Urothelium cell line (cell line): ENCODE measurements at regions not wholly inside any gene's neighbourhood (a gene's known extent, or its start where the extent isn't known, plus 50 kb on each side); places are given as distances from the start of the nearest gene placed in this dataset.
"Not testable (repeated sequence)": the region's sequence is repeated elsewhere in the genome, so short reads cannot be mapped to it uniquely, and the experiment has no call there.

Experiments
- DNase-seq: peaks from one replicate; pipeline ENCODE4 v3.0.0; 2011; ENCODE audit warnings: low spot score, mixed read lengths
- FAIRE-seq: peaks from 2 replicates; lab custom pipeline; 2011; peaks lifted over from hg19 to GRCh38; lab: Jason Lieb, UNC

DNA sequence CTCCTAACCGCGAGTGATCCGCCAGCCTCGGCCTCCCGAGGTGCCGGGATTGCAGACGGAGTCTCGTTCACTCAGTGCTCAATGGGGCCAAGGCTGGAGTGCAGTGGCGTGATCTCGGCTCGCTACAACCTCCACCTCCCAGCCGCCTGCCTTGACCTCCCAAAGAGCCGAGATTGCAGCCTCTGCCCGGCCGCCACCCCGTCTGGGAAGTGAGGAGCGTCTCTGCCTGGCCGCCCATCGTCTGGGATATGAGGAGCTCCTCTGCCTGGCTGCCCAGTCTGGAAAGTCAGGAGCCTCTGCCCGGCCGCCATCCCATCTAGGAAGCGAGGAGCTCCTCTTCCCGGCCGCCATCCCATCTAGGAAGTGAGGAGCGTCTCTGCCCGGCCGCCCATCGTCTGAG is 58.8 kb upstream of the ANKRD30BL start:
- DNase-seq, FAIRE-seq: not testable (repeated sequence)

DNA sequence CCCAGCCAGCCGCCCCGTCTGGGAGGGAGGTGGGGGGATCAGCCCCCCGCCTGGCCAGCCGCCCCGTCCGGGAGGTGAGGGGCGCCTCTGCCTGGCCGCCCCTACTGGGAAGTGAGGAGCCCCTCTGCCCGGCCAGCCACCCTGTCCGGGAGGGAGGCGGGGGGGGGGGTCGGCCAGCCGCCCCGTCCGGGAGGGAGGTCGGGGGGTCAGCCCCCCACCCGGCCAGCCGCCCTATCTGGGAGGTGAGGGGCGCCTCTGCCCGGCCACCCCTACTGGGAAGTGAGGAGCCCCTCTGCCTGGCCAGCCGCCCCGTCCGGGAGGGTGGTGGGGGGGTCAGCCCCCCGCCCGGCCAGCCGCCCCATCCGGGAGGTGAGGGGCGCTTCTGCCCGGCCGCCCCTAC is 60.1 kb upstream of the ANKRD30BL start:
- FAIRE-seq, DNase-seq: not testable (repeated sequence)

DNA sequence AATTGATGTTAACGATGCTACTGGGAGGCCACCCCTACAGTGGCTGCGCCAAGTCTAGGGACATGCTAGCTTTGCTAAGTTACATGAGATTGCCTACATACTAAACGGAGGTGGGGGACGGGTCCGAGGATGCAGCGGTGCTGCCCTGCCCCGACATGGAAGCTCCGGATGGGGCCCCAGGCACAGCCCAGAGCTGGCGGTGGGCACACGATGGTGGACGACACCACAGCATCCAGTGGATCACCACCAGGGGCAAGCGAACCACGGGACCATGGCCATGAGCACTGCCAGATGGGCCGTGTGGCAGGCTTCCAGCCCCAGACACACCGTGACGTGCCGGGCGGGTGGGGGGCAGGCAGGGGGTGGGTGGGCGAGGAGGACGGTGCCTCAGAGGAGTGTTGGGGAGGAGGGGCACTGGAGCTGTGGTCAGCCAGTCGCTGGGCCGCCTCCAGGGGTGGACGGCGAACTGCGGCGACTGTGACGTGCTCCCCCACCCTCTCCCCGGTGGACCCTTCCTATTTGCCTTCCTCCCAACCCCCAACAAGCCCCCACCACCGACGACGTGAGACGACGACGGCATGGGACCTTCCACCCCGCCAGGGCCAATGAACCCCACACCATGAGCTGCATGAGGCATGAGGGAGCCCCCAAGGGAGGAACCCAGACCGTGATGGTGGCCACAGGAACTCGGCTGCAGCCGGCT is 90.6 kb upstream of the ANKRD30BL start:
- no peak for FAIRE-seq
- DNase-seq, result peak; percentile 0

DNA sequence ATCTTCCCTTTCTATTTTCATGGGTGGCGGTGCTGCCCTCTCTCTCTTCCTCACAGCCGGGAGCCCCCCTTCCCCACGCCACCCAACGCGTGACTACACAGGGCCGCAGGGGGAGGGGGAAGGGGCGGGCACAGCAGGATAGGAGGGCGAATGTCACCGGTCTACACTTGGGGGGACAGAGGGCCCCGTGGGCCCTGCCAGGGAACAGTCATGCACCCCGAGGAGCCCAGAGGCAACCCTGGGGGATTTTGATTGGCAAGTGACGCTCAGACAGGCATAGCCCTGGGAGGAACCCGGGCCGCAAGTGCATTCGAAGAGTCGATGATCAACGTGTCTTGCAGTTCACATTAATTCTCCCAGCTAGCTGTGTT is 91.1 kb upstream of the ANKRD30BL start:
- FAIRE-seq (no peak), DNase-seq (peak; percentile 0)

DNA sequence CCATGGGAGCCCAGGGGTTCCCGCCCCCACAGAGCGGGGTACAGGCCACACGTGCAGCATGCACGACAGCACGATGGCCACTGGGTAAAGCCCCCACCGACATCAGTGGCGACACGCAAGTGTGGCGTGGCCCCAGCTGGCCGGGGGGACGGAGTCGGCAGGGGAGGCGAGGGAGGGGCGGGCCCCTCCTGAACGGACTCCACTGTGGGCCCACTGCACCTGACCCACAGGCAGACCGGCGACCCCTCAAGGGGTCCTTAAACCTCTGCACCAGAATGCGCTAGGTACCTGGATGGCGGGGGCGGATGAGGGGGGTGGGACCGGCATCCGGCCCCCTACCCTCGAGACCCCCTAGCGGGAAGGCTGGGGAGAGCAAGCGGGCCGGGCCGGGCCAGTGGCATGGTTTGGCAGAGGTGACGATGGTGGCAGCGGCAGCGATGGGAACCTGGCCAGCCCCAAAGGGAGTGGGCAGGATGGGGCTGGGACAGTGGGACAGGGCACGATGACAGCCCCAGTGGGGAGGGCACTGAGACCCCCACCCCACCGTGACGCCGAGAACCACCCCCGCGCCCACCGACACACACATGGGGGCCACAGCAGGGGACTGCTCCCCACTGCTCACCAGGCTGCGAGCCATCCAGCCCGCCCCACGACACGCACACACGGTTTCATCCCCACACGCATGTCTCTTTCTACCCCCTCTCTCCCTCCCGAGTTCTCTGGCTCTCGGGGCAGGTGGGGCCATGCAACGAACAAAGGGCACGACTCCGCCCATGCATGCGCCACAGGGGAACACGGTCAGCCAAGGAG is 91.9 kb upstream of the ANKRD30BL start:
- DNase-seq (no peak), FAIRE-seq (no peak)

DNA sequence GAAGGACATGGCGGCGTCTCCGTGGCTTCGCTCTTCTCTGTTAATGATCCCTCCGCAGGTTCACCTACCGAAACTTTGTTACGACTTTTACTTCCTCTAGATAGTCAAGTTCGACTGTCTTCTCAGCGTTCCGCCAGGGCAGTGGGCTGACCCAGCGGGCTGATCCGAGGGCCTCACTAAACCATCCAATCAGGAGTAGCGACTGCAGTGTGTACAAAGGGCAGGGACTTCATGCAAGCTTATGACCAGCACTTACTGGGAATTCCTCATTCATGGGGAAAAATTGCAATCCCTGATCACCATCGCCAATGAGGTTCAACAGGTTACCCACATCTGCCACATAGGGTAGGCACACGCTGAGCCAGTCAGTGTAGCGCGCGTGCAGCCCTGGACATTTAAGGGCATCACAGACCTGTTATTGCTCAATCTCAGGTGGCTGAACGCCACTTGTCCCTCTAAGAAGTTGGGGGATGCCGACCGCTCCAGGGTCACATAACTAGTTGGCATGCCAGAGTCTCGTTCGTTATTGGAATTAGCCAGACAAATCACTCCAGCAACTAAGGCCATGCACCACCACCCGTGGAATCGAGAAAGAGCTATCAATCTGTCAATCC is 92.7 kb upstream of the ANKRD30BL start:
- not testable (repeated sequence) for FAIRE-seq, DNase-seq

DNA sequence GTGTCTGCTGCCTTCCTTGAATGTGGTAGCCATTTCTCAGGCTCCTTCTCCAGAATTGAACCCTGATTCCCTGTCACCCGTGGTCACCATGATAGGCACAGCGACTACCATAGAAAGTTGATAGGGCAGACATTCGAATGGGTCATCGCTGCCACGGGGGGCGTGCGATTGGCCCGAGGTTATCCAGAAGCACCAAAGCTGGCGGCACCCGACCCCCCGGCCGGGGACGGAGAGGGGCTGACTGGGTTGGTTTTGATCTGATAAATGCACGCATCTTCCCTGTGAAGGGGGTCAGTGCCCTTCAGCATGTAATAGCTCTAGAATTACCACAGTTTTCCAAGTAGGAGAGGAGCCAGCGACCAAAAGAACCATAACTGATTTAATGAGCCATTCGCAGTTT is 94.0 kb upstream of the ANKRD30BL start:
- FAIRE-seq (no peak), DNase-seq (no peak)

DNA sequence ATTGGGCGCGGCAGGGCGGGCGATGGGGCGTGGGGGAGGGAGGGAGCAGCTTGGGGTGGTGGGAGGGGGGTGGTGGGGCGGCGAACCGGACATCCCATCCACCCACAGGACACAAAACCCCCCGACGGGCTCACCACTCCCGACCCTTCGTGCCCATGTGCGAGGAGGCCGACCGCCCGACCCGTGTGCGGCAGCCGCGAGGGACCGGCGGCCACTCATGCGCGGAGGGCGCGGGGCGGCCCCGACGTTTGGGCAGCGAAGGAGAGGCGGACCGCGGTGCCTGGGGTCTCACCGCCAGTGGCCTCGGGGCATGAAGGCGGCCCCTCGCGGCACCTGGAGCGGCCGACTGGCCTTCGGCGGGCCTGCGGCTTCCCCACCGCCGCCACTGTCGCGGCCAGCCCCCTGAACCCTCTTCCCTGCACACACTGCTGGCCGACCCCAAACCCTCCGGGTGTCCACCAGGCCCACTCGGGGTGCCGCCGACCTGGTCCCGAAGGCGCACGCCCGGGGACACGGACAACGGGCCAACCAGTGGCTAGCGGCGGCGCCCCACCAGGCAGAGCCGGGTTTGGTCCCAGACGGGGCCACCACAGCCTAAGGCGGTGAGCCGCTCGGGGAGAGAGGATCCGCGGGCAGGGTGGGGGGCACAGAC is 94.6 kb upstream of the ANKRD30BL start:
- no peak for DNase-seq
- no peak for FAIRE-seq

DNA sequence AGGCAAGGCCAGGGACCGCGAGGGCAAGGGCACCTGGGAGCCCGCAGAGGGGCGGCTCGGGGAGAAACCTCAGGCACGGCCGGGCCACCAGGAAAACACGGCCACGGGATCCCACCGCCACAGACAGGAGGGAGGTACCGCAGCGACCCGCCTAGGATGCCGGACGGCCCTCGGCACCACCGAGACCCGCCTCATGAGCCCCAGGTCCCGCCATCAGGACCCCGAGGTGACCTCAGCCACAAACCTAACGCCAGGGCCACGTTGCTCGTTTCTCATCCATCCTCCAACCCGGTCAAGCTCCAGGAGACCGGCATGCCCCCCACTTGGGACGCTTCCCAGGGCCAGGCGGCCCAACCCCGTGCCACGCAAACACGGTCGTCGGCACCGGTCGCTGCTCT is 95.2 kb upstream of the ANKRD30BL start:
- not testable (repeated sequence) for FAIRE-seq, DNase-seq

DNA sequence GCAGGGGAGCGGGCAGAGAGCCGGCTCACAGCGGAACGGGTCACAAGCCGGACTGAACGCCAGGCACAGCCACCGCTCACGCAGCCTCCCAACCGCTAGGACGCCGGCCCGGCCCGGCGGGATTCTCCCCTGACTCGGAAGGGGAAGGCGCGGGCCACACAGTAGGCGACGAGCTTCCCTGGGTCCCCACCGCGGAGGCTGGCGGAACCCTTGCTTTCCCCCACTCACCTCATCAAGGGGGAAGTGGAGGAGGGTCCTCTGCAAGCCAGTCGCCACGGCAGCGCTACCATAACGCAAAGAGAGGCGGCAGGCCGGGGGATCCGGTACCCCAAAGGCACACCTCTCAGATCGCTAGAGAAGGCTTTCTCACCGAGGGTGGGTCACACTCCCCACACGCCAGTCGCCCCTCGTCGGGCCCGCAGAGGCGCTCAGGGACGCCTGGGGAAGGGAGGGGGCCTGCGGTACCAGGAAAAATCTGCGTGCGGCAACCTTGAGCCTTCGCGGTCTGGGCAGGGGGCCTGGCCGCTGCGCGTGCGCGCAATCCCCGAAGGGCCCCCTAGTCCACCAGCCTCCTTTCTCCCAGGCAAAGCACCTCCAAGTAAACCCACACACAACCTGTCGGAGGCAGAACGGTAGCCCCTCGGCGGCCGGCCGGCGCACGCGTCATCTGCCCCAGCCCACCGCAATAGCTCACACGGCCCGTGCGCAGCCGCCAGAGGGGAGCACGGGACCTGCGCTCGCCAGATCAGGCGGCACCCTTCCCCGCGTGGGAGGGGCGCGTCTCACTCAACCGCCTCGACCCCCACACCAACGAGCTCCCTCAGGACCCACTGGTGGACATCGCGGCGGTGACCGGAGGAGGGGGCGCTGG is 95.8 kb upstream of the ANKRD30BL start:
- DNase-seq, result not testable (repeated sequence)
- FAIRE-seq, result peak; percentile 85

DNA sequence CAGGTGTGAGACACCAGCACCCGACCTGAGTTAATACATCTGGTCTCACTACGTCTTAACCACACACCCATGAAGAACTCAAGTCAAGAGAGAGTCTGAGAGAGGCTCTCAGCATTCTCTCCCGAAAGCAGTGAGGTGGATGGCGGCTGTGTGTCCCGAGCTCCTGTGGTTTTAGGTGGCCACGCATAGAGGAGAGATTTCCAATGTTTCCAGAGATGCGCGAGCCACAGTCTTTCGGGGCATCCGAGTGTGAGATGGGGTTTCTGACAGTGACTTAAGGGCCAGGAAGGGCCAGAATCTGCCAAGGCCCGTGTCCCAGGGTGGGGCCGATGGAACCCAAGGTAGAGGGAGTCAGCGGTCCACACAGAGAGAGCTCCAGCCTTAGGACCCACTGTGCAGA is 97.5 kb upstream of the ANKRD30BL start:
- DNase-seq, FAIRE-seq: not testable (repeated sequence)

DNA sequence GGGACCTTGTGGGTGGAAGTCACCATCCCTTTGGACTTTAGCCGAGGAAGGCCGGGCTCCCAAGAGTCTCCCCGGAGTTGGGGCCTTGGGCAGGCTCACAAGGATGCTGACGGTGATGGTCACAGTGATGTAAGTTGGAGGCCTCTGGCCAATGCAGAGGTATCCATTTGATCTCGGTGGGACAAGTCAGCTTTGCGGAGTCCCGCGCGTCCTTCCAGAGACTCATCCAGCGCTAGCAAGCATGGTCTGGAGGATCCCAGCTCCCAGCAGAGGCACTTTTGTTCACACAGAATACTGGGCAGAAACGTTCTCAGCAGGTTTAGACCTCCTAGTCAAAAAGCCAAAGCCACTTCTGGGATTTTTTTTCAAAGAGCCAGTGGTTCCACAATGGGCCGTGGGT is 103.8 kb upstream of the ANKRD30BL start:
- not testable (repeated sequence) for FAIRE-seq, DNase-seq

DNA sequence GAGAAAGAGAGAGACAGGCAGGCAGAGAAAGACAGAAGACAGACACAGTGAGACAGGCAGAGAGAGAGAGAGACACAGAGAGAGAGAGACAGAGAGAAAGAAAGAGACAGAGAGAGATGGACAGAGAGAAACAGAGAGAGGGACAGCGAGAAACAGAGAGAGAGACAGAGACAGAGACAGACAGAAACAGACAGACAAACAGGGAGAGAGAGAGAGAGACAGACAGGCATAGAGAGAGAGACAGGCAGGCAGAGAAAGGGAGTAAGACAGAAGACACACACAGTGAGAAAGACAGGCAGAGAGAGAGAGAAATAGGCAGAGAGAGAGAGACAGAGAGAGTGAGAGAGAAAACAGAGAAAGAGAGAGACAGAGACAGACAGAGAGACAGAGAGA is 105.3 kb upstream of the ANKRD30BL start:
- FAIRE-seq (no peak), DNase-seq (no peak)

DNA sequence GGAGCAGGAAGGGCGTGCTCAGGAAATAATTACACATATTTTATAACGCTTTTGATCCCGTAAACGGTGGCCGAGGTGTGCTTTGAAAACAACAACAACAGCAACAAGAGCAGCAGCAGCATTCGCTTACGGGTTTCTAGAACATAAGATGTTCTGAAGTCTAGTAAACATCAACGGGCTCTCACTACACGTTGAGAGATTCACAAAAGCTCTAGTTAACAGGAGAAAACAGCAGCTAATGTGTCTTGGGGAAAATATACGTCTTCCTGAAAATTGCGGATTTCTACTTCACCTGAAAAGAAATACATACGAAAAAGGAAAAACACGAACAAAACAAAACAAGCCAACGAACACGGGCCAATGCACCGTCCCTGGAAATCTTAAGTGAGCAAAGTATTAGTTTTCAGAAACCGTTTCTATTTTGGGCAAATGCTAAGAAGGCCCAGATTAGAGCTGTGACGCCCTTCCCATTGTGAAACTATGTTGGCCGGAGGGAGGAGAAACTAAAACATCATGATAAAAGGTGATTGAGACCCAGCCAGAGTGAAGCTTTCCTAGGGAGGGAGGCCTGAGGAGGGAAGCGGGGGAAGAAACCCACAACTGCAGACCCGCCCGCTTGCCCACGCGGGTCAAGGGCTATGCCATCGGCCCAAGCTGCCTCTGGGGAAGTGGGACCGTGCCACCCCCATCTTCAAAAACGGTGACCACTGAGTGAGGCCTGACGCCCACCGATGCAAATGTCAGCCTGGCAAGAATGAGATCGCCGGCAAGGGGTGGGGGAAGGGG is 105.9 kb upstream of the ANKRD30BL start:
- FAIRE-seq, DNase-seq: not testable (repeated sequence)

DNA sequence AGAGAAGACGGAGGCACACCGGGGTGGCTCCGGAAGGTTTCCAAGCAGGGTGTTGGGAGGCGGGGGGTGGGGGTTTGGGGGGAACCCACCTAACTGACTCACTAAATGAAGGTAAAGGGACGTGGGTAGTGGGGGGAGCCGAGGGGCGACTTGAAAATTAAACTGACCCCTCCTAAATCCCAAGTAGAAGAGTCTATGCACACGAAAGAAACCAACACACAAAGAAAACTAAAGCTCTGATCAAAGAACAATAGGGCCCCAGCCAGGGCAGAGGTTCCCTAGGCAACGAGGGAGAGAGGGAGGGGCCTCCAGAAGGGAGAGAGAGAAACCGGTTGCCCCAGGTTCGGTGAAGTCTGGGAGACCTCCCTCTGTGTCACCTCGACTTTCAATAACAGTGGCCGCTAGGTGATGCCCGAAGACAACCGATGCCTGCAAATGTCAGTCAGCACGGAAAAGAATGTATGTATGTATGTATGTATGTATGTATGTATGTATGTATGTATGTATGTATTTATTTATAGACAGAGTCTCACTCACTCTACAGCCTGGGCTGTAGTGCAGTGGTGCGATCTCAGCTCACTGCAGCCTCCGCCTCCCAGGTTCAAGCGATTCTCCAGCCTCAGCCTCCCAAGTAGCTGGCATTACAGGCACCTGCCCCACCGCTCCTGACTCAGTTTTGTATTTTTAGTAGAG is 106.7 kb upstream of the ANKRD30BL start:
- peak; percentile 46 for DNase-seq
- FAIRE-seq, result not testable (repeated sequence)

DNA sequence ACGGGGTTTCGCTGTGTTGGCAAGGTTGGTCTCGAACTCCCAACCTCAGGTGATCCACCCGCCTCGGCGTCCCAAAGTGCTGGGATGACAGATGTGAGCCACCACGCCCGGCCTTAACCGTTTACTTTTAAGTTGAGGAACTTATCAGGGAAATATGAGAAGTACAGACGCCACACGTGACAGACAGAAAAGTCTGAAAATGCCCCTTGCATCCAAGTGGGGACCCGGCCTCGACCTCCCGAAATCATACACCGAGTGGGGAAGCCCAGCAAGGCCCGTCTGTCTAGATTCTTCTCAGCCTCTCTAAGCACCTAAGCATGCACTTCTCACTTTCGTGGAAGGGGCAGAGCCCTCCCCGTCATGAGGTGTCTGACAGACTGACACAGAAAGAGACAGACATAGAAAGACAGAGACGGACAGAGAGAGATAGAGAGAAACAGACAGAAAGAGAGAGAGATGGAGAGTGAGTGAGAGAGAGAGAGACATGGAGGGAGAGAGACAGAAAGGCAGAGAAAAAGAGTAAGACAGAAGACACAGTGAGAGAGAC is 107.3 kb upstream of the ANKRD30BL start:
- no peak for DNase-seq
- FAIRE-seq, result no peak

DNA sequence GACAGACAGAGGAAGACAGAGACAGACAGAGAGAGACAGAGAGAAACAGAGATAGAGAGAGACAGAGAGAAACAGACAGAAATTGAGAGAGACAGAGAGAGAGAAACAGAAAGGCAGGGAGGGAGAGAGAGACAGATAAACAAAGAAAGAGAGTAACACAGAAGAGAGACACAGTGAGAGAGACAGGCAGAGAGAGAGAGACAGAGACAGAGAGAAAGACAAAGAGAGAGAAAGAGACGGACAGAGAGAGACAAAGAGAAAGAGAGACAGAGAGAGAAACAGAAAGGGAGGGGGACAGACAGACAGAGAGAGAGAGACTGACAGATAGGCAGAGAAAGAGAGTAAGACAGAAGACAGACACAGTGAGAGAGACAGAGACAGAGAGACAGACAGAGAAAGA is 108.5 kb upstream of the ANKRD30BL start:
- FAIRE-seq, result no peak
- no peak for DNase-seq

DNA sequence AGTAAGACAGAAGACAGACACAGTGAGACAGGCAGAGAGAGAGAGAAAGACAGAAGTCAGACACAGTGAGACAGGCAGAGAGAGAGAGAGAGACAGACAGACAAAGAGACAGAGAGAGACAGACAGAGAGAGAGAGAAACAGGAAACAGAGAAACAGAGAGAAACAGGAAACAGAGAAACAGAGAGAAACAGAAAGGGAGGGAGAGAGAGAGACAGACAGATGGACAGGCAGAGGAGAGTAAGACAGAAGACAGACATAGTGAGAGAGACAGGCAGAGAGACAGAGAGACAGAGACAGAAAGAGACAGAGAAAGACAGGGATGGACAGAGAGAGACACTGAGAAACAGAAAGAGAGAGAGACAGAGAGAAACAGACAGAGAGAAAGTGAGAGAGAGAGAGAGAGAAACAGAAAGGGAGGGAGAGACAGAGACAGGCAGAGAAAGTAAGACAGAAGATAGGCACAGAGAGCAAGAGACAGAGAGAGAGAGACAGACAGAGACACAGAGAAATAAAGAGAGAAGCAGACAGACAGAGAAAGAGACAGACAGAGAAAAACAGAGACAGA is 109.3 kb upstream of the ANKRD30BL start:
- DNase-seq, result no peak
- no peak for FAIRE-seq
